ENCODE measurements at regions not wholly inside any gene's neighbourhood (a gene's known extent, or its start where the extent isn't known, plus 50 kb on each side); places are given as distances from the start of the nearest gene placed in this dataset.
A peak's percentile ranks its signal among the peaks of the same experiment; 100 is the strongest.

DNA sequence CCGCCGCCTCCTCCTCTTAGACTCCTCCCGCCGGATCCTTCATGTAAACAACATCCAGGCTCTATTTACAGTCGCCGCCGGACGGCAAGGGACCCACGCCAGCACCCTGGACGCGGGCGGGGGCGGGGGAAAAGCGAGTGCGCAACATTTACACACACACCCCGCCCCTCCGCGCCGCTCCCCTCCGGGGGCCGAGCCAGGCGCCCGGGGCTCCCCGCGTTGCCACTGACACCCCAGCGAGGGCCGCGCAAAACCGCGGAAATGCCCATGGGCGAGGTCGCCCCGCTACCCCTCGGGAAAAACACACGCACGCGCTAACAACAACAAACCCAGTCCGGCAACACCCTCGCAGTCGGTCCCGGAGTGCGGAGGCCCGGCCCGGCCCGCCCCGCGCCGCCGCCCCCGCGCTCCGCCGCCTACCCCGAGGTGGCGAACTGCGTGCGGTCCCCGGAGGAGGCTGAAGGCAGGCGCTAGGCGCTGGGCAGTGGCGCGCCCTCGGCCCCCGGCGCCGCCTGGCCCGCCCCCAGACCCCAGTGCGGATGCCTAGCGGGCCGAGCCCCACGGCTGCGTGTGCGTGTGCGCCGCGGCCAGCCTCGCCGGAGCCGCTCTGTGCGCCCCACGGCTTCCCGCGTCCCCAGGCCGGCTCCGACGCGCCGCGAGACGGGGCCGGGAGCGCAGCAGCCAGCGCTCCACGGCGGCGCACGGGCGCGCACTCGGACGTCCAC, 81.1 kb upstream of the AK4 start:
- TF ChIP-seq, protein P1, sequence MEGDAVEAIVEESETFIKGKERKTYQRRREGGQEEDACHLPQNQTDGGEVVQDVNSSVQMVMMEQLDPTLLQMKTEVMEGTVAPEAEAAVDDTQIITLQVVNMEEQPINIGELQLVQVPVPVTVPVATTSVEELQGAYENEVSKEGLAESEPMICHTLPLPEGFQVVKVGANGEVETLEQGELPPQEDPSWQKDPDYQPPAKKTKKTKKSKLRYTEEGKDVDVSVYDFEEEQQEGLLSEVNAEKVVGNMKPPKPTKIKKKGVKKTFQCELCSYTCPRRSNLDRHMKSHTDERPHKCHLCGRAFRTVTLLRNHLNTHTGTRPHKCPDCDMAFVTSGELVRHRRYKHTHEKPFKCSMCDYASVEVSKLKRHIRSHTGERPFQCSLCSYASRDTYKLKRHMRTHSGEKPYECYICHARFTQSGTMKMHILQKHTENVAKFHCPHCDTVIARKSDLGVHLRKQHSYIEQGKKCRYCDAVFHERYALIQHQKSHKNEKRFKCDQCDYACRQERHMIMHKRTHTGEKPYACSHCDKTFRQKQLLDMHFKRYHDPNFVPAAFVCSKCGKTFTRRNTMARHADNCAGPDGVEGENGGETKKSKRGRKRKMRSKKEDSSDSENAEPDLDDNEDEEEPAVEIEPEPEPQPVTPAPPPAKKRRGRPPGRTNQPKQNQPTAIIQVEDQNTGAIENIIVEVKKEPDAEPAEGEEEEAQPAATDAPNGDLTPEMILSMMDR (IDR thresholded peaks at IDR 0.05; ENCODE audit: poor library complexity, severe bottlenecking) = no peak
- TF ChIP-seq EP300 (conservative IDR thresholded peaks at IDR 0.05; ENCODE audit: poor library complexity, severe bottlenecking) (no peak), RAD21 (conservative IDR thresholded peaks at IDR 0.05) (no peak), TAF1 (IDR thresholded peaks at IDR 0.05; ENCODE audit: low read depth) (peak; percentile 7), POLR2AphosphoS5 (IDR thresholded peaks at IDR 0.05) (peak; percentile 52), EZH2 (IDR thresholded peaks at IDR 0.05; ENCODE audit: borderline replicate concordance, insufficient read depth, low read length, poor library complexity, severe bottlenecking) (no peak), SMC3 (conservative IDR thresholded peaks at IDR 0.05; ENCODE audit: poor library complexity) (no peak)
- TF ChIP-seq, protein P2, sequence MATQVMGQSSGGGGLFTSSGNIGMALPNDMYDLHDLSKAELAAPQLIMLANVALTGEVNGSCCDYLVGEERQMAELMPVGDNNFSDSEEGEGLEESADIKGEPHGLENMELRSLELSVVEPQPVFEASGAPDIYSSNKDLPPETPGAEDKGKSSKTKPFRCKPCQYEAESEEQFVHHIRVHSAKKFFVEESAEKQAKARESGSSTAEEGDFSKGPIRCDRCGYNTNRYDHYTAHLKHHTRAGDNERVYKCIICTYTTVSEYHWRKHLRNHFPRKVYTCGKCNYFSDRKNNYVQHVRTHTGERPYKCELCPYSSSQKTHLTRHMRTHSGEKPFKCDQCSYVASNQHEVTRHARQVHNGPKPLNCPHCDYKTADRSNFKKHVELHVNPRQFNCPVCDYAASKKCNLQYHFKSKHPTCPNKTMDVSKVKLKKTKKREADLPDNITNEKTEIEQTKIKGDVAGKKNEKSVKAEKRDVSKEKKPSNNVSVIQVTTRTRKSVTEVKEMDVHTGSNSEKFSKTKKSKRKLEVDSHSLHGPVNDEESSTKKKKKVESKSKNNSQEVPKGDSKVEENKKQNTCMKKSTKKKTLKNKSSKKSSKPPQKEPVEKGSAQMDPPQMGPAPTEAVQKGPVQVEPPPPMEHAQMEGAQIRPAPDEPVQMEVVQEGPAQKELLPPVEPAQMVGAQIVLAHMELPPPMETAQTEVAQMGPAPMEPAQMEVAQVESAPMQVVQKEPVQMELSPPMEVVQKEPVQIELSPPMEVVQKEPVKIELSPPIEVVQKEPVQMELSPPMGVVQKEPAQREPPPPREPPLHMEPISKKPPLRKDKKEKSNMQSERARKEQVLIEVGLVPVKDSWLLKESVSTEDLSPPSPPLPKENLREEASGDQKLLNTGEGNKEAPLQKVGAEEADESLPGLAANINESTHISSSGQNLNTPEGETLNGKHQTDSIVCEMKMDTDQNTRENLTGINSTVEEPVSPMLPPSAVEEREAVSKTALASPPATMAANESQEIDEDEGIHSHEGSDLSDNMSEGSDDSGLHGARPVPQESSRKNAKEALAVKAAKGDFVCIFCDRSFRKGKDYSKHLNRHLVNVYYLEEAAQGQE (IDR thresholded peaks at IDR 0.05; ENCODE audit: borderline replicate concordance) = peak; percentile 36
